HG02943 (cell line): ENCODE measurements at regions not wholly inside any gene's neighbourhood (a gene's known extent, or its start where the extent isn't known, plus 50 kb on each side); places are given as distances from the start of the nearest gene placed in this dataset.
"Not testable (repeated sequence)": the region's sequence is repeated elsewhere in the genome, so short reads cannot be mapped to it uniquely, and the experiment has no call there.

ENCODE experiments used
- ATAC-seq: cut with Tn5 transposase; IDR thresholded peaks from one replicate; pipeline ENCODE4 v1.9.1; 2021; ENCODE audit warnings: mild to moderate bottlenecking, low read depth, moderate library complexity; ENCODE audit not compliant: unreplicated experiment

DNA sequence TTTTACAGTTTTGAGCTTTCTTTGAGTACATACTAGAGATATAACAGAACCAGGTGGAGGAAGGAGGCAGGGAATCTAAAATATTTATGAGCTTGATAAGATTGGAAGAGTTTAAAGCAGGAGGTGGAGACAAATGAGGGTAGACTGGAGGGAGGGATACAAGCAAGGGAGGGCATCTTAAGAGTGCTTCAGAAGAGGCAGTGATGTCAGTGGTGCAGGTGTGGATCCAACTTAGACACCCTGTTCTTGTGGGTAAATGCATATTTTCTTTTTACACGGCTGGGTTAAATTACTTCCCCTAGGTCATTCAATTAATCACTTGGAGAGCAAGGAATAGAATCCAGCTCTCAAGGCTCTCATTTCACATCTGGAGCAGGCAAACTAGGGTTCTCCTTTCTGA, 146.1 kb upstream of the LRIG3 start:
- ATAC-seq, result no peak

DNA sequence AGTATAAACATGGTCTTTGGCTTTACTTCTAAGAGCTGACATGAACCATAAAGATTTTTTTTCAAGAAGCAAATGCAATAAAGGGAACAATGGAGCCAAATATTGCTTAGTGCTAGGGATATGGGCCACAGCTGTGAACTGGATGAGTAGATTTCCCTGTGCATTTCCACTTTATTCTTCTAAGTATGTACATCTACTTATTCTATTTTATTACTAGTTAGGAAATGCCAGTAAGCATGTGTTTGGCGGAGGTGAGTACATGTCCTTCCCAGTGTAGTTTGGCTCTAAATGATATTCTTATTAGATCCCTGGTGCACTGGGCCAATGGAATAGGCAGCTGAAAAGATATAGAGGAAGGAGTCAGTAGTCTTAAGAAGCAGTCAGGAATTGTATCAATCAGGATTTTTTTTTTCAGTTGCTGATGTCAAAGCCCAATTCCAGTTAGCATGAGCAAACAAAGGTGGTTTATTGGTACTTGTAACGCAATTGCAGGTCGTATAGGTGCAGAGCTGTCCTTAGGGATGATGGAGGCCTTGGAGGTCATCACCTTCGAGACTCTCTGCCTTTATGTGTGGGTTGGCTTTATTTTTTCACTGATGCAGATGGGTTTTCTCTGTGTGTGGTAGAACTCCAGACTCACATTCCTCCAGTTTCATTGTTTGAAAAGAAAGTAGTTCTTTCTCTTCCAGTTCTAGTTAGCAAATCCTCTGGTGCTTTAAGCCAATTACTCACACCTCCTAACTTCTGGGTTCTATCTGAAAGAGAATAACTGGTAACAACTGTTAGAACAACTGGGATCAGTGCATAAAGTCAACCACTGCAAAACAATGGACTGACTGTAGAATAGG, 139.0 kb upstream of the LRIG3 start:
- no peak for ATAC-seq

DNA sequence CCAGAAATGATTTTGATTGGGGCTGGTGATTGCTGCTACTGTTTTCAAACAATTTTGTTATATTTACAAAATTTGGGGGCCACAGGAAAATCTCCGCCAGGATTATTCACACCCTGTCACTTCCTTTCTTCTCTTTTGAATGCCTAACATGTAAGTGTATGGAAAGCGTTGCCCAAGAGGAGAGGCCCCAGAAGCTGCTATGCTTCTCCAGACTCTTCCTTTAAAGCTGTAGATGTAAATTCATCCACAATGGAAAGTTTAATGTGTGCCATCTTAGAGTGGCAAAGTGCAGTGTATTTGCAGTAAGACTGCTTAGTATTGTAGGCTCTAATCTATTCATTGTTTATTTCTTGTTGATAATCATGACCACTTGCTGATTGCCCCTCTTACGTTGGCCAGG, 136.7 kb upstream of the LRIG3 start:
- ATAC-seq, result no peak

GRCh38 chr12:59055204-59055860, 135.0 kb upstream of the LRIG3 start:
- ATAC-seq, result no peak

GRCh38 chr12:59053266-59053899, 133.1 kb upstream of the LRIG3 start:
- ATAC-seq, result not testable (repeated sequence)

DNA sequence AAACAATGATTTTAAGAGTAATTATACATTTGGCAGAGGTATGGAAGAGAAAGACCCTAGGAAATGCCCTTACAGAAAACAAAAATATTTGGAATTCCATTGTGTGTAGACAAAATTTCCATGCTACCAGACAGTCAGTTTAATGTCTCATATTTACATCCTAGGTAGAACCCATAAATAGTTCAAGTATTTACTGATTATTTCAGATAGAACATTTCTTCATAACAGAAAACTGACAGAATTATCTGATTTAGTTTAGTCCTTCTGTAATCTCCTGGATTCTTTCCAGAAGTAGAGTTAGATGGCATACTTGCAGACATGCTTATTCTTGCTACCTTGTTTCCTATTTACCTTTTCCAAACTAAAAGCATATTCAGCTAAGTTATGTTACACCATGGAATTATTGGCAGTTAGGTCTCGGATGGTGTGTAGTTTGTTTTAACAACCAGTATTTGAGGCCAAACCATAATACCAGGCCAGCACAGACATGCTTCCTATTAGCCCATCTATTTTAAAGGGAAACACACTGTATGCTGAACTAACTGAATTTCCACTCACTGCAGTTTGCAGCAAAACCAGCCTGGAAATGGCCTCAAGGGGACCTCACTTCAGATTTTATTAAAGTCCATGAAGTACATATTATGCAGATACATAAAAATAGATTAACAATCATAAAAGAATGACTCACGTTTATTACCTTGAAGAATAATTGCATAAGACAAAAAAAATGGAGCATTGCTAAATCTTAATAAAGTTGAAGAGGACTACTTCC, 126.6 kb upstream of the LRIG3 start:
- no peak for ATAC-seq

DNA sequence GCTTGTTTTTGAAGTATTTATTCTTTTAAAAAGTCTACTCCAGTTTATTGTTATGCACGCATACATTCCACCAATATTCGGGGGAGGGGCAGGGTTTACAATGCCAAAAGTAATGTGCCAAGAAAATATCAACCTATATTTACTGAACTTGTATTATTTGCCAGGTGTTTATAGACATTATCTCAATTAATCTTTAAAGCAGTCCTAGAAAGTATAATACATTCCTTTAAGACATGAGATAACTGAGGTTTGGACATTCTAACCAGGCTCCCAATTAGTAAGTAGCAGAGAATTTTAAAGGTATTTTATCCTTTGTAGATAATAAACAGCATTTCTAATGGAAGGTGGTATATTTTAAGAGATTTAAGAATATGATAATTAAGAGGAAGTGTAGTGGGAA, 124.5 kb upstream of the LRIG3 start:
- no peak for ATAC-seq

DNA sequence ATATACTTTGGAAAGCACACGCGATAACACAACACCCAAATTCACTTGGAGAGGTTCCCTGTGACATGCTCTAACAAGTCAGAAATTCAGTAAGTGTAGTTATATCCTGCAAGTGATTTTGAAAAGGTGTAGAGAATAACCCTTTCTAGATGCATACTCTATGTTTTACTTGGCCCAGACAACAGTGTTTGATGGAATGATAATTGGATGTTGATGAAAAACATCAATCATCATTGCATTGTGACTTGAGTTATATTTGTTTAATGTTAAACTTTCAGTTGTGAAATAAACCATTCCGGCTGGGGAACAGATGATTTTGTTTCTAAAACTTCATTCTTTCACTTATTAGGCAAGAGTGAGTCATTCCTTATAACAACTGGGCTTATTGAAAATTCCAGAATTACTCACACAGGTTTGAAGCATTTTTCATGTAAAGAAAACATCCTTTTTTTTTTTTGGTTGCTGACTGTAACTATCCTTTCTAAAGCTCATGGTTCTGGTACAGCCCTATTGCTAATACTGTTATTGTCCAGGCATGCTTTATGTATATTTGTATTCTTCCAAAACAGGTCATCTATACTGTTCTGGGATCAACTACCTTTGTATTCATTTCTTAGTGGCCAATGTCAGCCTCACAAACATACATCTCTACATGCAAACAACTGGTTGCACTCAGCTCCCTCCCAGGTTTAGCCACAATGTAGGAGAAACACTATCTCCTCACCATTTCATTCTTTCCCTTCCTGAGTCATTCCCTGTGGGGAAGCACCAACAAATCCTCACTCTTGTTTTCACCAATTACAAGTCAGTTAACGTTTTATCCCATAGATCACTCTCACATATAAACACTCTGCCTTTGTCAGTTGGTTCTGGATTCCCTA, 121.2 kb upstream of the LRIG3 start:
- ATAC-seq, result no peak

DNA sequence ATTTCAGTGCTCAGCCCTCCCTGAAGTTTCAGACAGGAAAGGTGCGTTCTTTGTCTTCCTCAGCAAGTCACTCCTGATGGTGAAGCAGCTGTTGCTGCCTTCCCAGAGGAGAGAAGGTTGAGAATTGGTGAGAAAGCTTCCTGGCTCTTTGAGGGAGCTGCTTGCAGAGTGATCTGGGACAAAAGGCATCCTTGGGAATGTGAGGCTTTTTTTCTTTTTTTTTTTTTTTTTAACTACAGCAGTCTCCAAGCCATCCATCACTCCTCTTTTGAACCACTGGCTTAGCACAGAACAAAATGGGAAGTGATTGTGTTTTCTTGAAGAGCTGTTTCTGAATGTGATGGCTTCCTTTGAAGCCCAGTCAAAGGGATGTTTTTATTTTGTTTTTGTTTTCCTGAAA, 120.4 kb upstream of the LRIG3 start:
- no peak for ATAC-seq

GRCh38 chr12:59040043-59040442, 119.7 kb upstream of the LRIG3 start:
- no peak for ATAC-seq

- no peak for ATAC-seq
Measured at GRCh38 chr12:59039005-59039404, 118.7 kb upstream of the LRIG3 start.

- no peak for ATAC-seq
Measured at GRCh38 chr12:59036973-59037762, 116.9 kb upstream of the LRIG3 start.

- no peak for ATAC-seq
Measured at GRCh38 chr12:59036347-59036746, 116.0 kb upstream of the LRIG3 start.

GRCh38 chr12:59031313-59031712, 111.0 kb upstream of the LRIG3 start:
- no peak for ATAC-seq

GRCh38 chr12:59030415-59030814, 110.1 kb upstream of the LRIG3 start:
- no peak for ATAC-seq

DNA sequence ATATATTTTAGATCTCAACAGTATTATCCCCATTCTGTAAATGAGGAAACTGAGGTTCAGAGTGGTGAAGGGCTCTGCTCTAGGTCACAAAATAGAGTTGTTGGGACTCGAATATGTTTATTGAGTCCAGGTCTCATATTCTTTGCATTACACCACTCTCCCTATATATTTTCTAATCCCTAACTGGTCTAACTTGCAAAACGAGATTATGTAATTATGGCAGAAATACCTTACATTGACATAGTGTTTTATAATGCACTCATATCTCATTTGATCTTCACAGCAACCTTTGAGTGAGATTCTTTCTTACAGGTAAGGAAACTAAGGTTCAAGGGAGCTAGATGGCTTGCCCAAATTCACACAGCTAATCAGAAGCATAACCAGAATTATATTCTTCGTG, 106.9 kb upstream of the LRIG3 start:
- ATAC-seq, result no peak

DNA sequence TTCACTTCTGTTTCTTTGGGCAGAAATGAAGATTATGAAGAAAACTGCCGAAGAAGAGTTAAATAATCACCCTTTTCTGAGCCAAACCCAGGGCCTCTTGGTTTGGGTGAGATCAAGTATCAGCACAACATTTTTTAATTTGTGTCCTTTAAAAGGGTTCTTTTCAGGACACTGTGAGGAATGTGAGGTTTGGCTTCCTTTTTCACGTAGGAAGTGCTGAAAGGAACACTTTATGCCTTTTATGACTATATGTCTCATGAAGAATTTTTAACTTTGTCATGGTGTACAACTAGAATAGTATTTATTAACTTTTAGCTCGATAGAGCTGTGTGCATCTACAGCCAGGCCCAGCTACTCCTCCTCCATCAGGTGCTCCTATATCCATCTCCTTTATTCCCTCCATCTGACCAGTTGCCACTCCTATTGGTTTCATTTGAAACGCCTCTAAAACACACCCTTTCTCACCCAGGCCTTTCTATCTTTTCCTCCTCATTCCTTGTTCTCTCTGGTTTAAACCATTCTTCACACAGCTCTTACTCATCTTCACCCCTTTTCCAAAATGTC, 103.6 kb upstream of the LRIG3 start:
- ATAC-seq, result no peak

DNA sequence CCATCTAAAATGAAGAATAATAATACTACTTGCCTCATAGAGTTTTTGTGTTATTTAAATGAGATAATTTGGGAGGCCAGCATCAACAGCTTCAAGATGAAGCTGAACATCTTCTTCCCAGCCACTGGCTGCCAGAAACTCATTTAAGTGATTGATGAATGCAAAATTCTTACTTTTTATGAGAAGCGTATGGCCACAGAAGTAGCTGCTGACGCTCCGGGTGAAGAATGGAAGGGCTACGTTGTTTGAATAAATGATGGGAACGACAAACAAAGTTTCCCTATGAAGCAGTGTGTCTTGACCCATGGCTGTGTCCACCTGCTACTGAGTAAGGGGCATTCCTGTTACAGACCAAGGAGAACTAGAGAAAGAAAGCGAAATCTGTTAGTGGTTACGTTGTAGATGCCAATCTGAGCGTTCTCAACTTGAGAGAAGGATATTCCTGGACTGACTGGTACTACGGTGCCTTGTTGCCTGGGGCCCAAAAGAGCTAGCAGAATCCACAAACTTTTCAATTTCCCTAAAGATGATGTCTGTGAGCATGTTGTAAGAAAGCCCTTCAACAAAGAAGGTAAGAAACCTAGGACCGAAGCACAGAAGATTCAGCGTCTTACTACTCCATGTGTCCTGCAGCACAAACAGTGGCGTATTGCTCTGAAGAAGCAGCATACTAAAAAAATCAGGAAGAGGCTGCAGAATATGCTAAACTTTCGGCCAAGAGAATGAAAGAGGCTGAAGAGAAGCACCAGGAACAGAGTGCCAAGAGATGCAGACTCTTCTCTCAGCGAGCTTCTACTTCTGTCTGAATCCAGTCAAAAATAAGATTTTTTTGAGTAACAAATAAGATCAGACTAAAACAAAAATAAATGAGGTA, 100.0 kb upstream of the LRIG3 start:
- no peak for ATAC-seq
